IMR-90 (cell line): ENCODE measurements at regions not wholly inside any gene's neighbourhood (a gene's known extent, or its start where the extent isn't known, plus 50 kb on each side); places are given as distances from the start of the nearest gene placed in this dataset.

Source experiments
- BHLHE40 ChIP-seq: fragments of 150-350 bp; IDR thresholded peaks from 2 replicates; pipeline ENCODE4 v1.6.1; 2016; ENCODE audit warnings: mild to moderate bottlenecking, low read depth, low read length
- CEBPB ChIP-seq: IDR thresholded peaks from 2 replicates; pipeline ENCODE4 v1.6.1; 2012; ENCODE audit warnings: low read depth, low read length, improper control_type of control experiment
- CHD1 ChIP-seq: IDR thresholded peaks from 2 replicates; pipeline ENCODE4 v1.6.1; 2012; ENCODE audit warnings: low read depth, low read length, improper control_type of control experiment
- ELK1 ChIP-seq: fragments of 150-350 bp; IDR thresholded peaks from 2 replicates; pipeline ENCODE4 v1.6.1; 2016; ENCODE audit warnings: low read depth, mild to moderate bottlenecking, low read length, moderate library complexity, borderline replicate concordance
- FOS ChIP-seq: fragments of 150-350 bp; IDR thresholded peaks from 2 replicates; pipeline ENCODE4 v1.6.1; 2016; ENCODE audit warnings: low read depth, low read length
- MAFK ChIP-seq: IDR thresholded peaks from 2 replicates; pipeline ENCODE4 v1.6.1; 2012; ENCODE audit warnings: low read depth, low read length, improper control_type of control experiment
- MXI1 ChIP-seq: IDR thresholded peaks from 2 replicates; pipeline ENCODE4 v1.6.1; 2012; ENCODE audit warnings: low read depth, mild to moderate bottlenecking, low read length, moderate library complexity, borderline replicate concordance
- POLR2A ChIP-seq: IDR thresholded peaks from 2 replicates; pipeline ENCODE4 v1.6.1; 2012; ENCODE audit warnings: mild to moderate bottlenecking, low read depth, low read length
- RAD21 ChIP-seq: IDR thresholded peaks from 2 replicates; pipeline ENCODE4 v1.6.1; 2012; ENCODE audit warnings: low read length, improper control_type of control experiment
- RCOR1 ChIP-seq: IDR thresholded peaks from 2 replicates; pipeline ENCODE4 v1.6.1; 2012; ENCODE audit warnings: mild to moderate bottlenecking, low read length, improper control_type of control experiment; ENCODE audit not compliant: insufficient replicate concordance
- RFX5 ChIP-seq: IDR thresholded peaks from 2 replicates; pipeline ENCODE4 v1.8.0; 2012; ENCODE audit warnings: low read depth, mild to moderate bottlenecking, low read length, moderate library complexity
- SMC3 ChIP-seq: fragments of 150-350 bp; IDR thresholded peaks from 2 replicates; pipeline ENCODE4 v1.6.1; 2016; ENCODE audit warnings: low read depth, mild to moderate bottlenecking, antibody characterized with exemption, low read length, moderate library complexity
- TF ChIP-seq, protein P1 (sequence below): conservative IDR thresholded peaks from 2 replicates; pipeline ENCODE4 v1.5.1; 2012; ENCODE audit warnings: mild to moderate bottlenecking, low read depth, low read length, improper control_type of control experiment
- TF ChIP-seq, protein P2 (sequence below): fragments of 150-350 bp; IDR thresholded peaks from 2 replicates; pipeline ENCODE4 v1.6.1; 2017; ENCODE audit warnings: mild to moderate bottlenecking, antibody characterized with exemption, low read length, low read depth

- TF ChIP-seq CHD1 (no peak), CEBPB (no peak), POLR2A (no peak), MAFK (no peak), RAD21 (no peak), RFX5 (no peak), FOS (no peak), RCOR1 (no peak), BHLHE40 (no peak), MXI1 (no peak), ELK1 (no peak), SMC3 (no peak)
- TF ChIP-seq, protein P1, sequence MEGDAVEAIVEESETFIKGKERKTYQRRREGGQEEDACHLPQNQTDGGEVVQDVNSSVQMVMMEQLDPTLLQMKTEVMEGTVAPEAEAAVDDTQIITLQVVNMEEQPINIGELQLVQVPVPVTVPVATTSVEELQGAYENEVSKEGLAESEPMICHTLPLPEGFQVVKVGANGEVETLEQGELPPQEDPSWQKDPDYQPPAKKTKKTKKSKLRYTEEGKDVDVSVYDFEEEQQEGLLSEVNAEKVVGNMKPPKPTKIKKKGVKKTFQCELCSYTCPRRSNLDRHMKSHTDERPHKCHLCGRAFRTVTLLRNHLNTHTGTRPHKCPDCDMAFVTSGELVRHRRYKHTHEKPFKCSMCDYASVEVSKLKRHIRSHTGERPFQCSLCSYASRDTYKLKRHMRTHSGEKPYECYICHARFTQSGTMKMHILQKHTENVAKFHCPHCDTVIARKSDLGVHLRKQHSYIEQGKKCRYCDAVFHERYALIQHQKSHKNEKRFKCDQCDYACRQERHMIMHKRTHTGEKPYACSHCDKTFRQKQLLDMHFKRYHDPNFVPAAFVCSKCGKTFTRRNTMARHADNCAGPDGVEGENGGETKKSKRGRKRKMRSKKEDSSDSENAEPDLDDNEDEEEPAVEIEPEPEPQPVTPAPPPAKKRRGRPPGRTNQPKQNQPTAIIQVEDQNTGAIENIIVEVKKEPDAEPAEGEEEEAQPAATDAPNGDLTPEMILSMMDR = no peak
- TF ChIP-seq, protein P2, sequence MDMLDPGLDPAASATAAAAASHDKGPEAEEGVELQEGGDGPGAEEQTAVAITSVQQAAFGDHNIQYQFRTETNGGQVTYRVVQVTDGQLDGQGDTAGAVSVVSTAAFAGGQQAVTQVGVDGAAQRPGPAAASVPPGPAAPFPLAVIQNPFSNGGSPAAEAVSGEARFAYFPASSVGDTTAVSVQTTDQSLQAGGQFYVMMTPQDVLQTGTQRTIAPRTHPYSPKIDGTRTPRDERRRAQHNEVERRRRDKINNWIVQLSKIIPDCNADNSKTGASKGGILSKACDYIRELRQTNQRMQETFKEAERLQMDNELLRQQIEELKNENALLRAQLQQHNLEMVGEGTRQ = no peak
Measured at GRCh38 chr5:13215806-13216205, 728.7 kb downstream of the DNAH5 start.
